OCI-LY1 (cell line): ENCODE measurements at regions not wholly inside any gene's neighbourhood (a gene's known extent, or its start where the extent isn't known, plus 50 kb on each side); places are given as distances from the start of the nearest gene placed in this dataset.

Source experiments
- H2AFZ ChIP-seq: fragments of 200-600 bp; sonication (generic), shearing (Covaris generic); 2 replicates; pipeline ENCODE4 v1.6.0; 2014; ENCODE audit warnings: antibody characterized with exemption, mild to moderate bottlenecking, low read length
- H3F3A ChIP-seq: fragments of 200-600 bp; sonication (generic), shearing (Covaris generic); 2 replicates; pipeline ENCODE4 v1.6.0; 2014; ENCODE audit warnings: mild to moderate bottlenecking, antibody characterized with exemption, low read length, moderate library complexity; ENCODE audit not compliant: insufficient read depth
- H3K27ac ChIP-seq: fragments of 200-600 bp; sonication (generic); 2 replicates; pipeline ENCODE4 v1.5.1; 2014; ENCODE audit warnings: low read length, mixed run types, mild to moderate bottlenecking, low read depth; ENCODE audit not compliant: poor library complexity, severe bottlenecking
- H3K27me3 ChIP-seq: fragments of 200-600 bp; sonication (generic); 2 replicates; pipeline ENCODE4 v1.6.0; 2014; ENCODE audit warnings: antibody characterized with exemption, mild to moderate bottlenecking, low read length, moderate library complexity; ENCODE audit not compliant: insufficient read depth
- H3K36me3 ChIP-seq: fragments of 200-600 bp; sonication (generic); 2 replicates; pipeline ENCODE4 v1.6.1; 2014; ENCODE audit warnings: mild to moderate bottlenecking, antibody characterized with exemption, low read length, moderate library complexity, mixed read lengths; ENCODE audit not compliant: insufficient read depth
- H3K4me1 ChIP-seq: fragments of 200-600 bp; sonication (generic); 2 replicates; pipeline ENCODE4 v1.5.1; 2014; ENCODE audit warnings: mild to moderate bottlenecking, low read length, moderate library complexity; ENCODE audit not compliant: insufficient read depth, severe bottlenecking
- H3K4me2 ChIP-seq: fragments of 200-600 bp; sonication (generic), shearing (Covaris generic); 2 replicates; pipeline ENCODE4 v1.6.1; 2014; ENCODE audit warnings: low read length
- H3K4me3 ChIP-seq: fragments of 200-600 bp; sonication (generic); 2 replicates; pipeline ENCODE4 v1.5.1; 2014; ENCODE audit warnings: low read length, low read depth, mild to moderate bottlenecking, mixed read lengths; ENCODE audit not compliant: poor library complexity, severe bottlenecking
- H3K79me2 ChIP-seq: fragments of 200-600 bp; shearing (Covaris generic); 2 replicates; pipeline ENCODE4 v1.6.1; 2016; ENCODE audit warnings: mixed run types, low read length, mixed read lengths; ENCODE audit not compliant: insufficient read depth
- H3K9ac ChIP-seq: fragments of 200-600 bp; sonication (generic), shearing (Covaris generic); 2 replicates; pipeline ENCODE4 v1.6.1; 2014; ENCODE audit warnings: mild to moderate bottlenecking, low read length, mixed read lengths
- H3K9me2 ChIP-seq: fragments of 200-600 bp; sonication (generic), shearing (Covaris generic); 2 replicates; pipeline ENCODE4 v1.6.1; 2014; ENCODE audit warnings: low read depth, mild to moderate bottlenecking, low read length, mixed read lengths
- H3K9me3 ChIP-seq: fragments of 200-600 bp; shearing (Covaris generic); 2 replicates; pipeline ENCODE4 v1.6.1; 2014; ENCODE audit warnings: low read length, mixed read lengths
- H4K20me1 ChIP-seq: fragments of 200-600 bp; sonication (generic), shearing (Covaris generic); 2 replicates; pipeline ENCODE4 v1.6.0; 2016; ENCODE audit warnings: mild to moderate bottlenecking, low read length; ENCODE audit not compliant: insufficient read depth
- CTCF ChIP-seq: fragments of 200-600 bp; sonication (generic), shearing (Covaris generic); IDR thresholded peaks from 2 replicates; pipeline ENCODE4 v1.5.1; 2017; ENCODE audit warnings: mild to moderate bottlenecking, antibody characterized with exemption, low read length, moderate library complexity, mixed read lengths
- EZH2 ChIP-seq: fragments of 200-600 bp; sonication (generic), shearing (Covaris generic); IDR thresholded peaks from 2 replicates; pipeline ENCODE4 v1.8.0; 2017; ENCODE audit warnings: borderline replicate concordance, mixed run types, mild to moderate bottlenecking, antibody characterized with exemption, low read length, moderate library complexity, mixed read lengths

- H3K9me2 ChIP-seq, result no peaks in the 10 kb centered on the region
- H3K9me3 ChIP-seq, result 0 out of 2 replicates have a peak, but pooled peaks cover 3% of the 10 kb centered on the region
These were observed 76.0 kb upstream of the KLHL14 start for GRCh38 chr18:32848826-32849225.

GRCh38 chr18:32847691-32848090 lies 74.9 kb upstream of the KLHL14 start:
- Histone ChIP-seq H2AFZ (no peak overlapping the region), H3F3A (no peaks in the 10 kb centered on the region), H3K36me3 (no peaks in the 10 kb centered on the region), H3K9ac (no peak overlapping the region), H3K4me2 (no peak overlapping the region), H3K4me3 (no peak overlapping the region), H3K27ac (no peak overlapping the region), H3K27me3 (no peaks in the 10 kb centered on the region), H3K4me1 (no peaks in the 10 kb centered on the region), H3K9me3 (peaks cover 11% of the 10 kb centered on the region; the same call in 1 of the 2 replicates), H3K79me2 (no peaks in the 10 kb centered on the region), H3K9me2 (no peaks in the 10 kb centered on the region), H4K20me1 (no peaks in the 10 kb centered on the region)
- TF ChIP-seq CTCF, result no peak
- no peak for TF ChIP-seq EZH2

More at GRCh38 chr18:32848826-32849225, 76.0 kb upstream of the KLHL14 start:
- Histone ChIP-seq H2AFZ (no peak overlapping the region), H3K4me2 (no peak overlapping the region), H3K79me2 (no peaks in the 10 kb centered on the region), H3K4me3 (no peak overlapping the region), H3K36me3 (no peaks in the 10 kb centered on the region), H3K27me3 (no peaks in the 10 kb centered on the region), H3K27ac (no peak overlapping the region), H3F3A (no peaks in the 10 kb centered on the region), H3K4me1 (no peaks in the 10 kb centered on the region), H3K9ac (no peak overlapping the region), H4K20me1 (no peaks in the 10 kb centered on the region)
- TF ChIP-seq EZH2, result no peak
- no peak for TF ChIP-seq CTCF

GRCh38 chr18:32846896-32847295 lies 74.1 kb upstream of the KLHL14 start:
- TF ChIP-seq EZH2 (no peak), CTCF (no peak)
- no peak overlapping the region for H3K4me3 ChIP-seq
- H3K4me2 ChIP-seq, result no peak overlapping the region
- peaks cover 13% of the 10 kb centered on the region; the same call in 1 of the 2 replicates for H3K9me3 ChIP-seq
- H4K20me1 ChIP-seq, result no peaks in the 10 kb centered on the region
- H3K9ac ChIP-seq, result no peak overlapping the region
- H3K79me2 ChIP-seq, result no peaks in the 10 kb centered on the region
- no peaks in the 10 kb centered on the region for H3K4me1 ChIP-seq
- no peaks in the 10 kb centered on the region for H3K9me2 ChIP-seq
- H3K27me3 ChIP-seq, result no peaks in the 10 kb centered on the region
- H2AFZ ChIP-seq, result no peak overlapping the region
- no peaks in the 10 kb centered on the region for H3F3A ChIP-seq
- no peaks in the 10 kb centered on the region for H3K36me3 ChIP-seq
- H3K27ac ChIP-seq, result no peak overlapping the region
